Karpas-422 (cell line): ENCODE measurements at regions not wholly inside any gene's neighbourhood (a gene's known extent, or its start where the extent isn't known, plus 50 kb on each side); places are given as distances from the start of the nearest gene placed in this dataset.
A peak's percentile ranks its signal among the peaks of the same experiment; 100 is the strongest.
"Not testable (repeated sequence)": the region's sequence is repeated elsewhere in the genome, so short reads cannot be mapped to it uniquely, and the experiment has no call there.

Source experiments
- DNase-seq: peaks from one replicate; pipeline ENCODE4 v3.0.0-alpha.2; 2015
- H2AFZ ChIP-seq: fragments of 200-600 bp; sonication (generic); 2 replicates; pipeline ENCODE4 v1.6.1; 2014; ENCODE audit warnings: antibody characterized with exemption, low read length, mixed read lengths
- H3K27ac ChIP-seq: fragments of 200-600 bp; sonication (generic); 2 replicates; pipeline ENCODE4 v1.5.1; 2014; ENCODE audit warnings: mild to moderate bottlenecking, low read length, moderate library complexity
- H3K27me3 ChIP-seq: fragments of 200-600 bp; sonication (generic); 2 replicates; pipeline ENCODE4 v1.6.1; 2014; ENCODE audit warnings: low read length, mixed read lengths
- H3K36me3 ChIP-seq: fragments of 200-600 bp; sonication (generic); 2 replicates; pipeline ENCODE4 v1.6.1; 2014; ENCODE audit warnings: low read length, mixed read lengths; ENCODE audit not compliant: insufficient read depth
- H3K4me1 ChIP-seq: fragments of 200-600 bp; sonication (generic); 2 replicates; pipeline ENCODE4 v1.6.1; 2014; ENCODE audit warnings: mild to moderate bottlenecking, low read length, mixed read lengths
- H3K4me2 ChIP-seq: fragments of 200-600 bp; sonication (generic); 2 replicates; pipeline ENCODE4 v1.6.1; 2014; ENCODE audit warnings: low read length, low read depth, mild to moderate bottlenecking; ENCODE audit not compliant: poor library complexity, severe bottlenecking
- H3K4me3 ChIP-seq: fragments of 200-600 bp; sonication (generic); 2 replicates; pipeline ENCODE4 v1.5.1; 2014; ENCODE audit warnings: mild to moderate bottlenecking, antibody characterized with exemption, low read length, mixed read lengths
- H3K79me2 ChIP-seq: fragments of 200-600 bp; sonication (generic); 2 replicates; pipeline ENCODE4 v1.6.1; 2014; ENCODE audit warnings: mild to moderate bottlenecking, low read length, mixed read lengths
- H3K9ac ChIP-seq: fragments of 200-600 bp; sonication (generic); 2 replicates; pipeline ENCODE4 v1.6.0; 2014; ENCODE audit warnings: low read length
- H3K9me2 ChIP-seq: fragments of 200-600 bp; sonication (generic), shearing (Covaris generic); replicated peaks from 2 replicates; pipeline ENCODE4 v1.6.0; 2014; ENCODE audit warnings: mild to moderate bottlenecking, low read length, moderate library complexity; ENCODE audit not compliant: insufficient read depth
- H3K9me3 ChIP-seq: fragments of 300-700, 200-600 bp; sonication (generic); 2 replicates; pipeline ENCODE4 v1.6.1; 2014; ENCODE audit warnings: low read length, mixed read lengths
- H4K20me1 ChIP-seq: fragments of 200-600 bp; sonication (generic); 2 replicates; pipeline ENCODE4 v1.6.1; 2014; ENCODE audit warnings: mild to moderate bottlenecking, antibody characterized with exemption, low read length, low read depth; ENCODE audit not compliant: insufficient read depth

DNA sequence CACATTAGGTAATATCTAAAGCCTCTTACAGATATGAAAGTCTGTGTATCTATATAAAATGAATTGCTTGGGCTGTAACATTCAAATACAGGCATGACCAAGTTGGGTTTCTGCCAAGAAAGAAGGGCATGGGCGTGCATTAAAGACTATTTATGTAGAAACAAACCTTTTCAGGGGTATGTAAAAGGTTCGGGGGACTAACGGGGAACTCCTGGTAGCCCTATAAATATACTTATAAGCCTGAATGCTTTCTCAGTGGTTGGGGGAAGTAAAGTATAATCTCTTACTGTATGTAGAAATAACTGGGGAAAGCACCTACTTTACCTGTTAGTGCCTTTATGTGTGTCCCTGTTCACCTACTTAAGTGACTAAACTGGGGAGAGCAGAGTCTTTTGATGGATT, 154.5 kb upstream of the TBL1XR1 start:
- H3K4me2 ChIP-seq, result no peak overlapping the region
- H3K27me3 ChIP-seq, result no peaks in the 10 kb centered on the region
- no peak for DNase-seq
- peaks cover 6% of the 10 kb centered on the region; the same call in 1 of the 2 replicates for H3K4me1 ChIP-seq
- no peaks in the 10 kb centered on the region for H4K20me1 ChIP-seq
- no peaks in the 10 kb centered on the region for H3K9me2 ChIP-seq
- no peaks in the 10 kb centered on the region for H3K9me3 ChIP-seq
- H3K27ac ChIP-seq, result no peak overlapping the region
- H3K79me2 ChIP-seq, result no peaks in the 10 kb centered on the region
- no peak overlapping the region for H2AFZ ChIP-seq
- no peaks in the 10 kb centered on the region for H3K36me3 ChIP-seq
- H3K9ac ChIP-seq, result no peak overlapping the region
- no peak overlapping the region for H3K4me3 ChIP-seq

DNA sequence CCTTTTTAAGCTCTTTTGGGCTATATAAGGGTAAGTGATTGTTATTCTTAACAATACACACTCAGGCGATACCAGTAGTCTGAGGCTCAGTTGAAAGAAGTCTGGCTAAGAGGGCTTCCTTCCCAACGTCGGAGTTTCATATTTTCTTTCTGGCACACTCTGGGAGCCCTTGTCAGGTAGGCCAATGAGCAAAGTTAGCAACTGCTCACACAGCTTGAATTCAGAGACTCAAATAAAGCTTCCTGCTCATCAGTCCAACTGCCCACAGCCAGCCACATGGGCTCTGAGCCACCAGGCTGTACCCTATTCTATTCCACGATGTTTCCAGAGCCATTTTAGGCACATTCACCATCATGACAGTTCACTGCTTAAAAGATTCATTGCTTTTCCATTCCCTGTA, 155.1 kb upstream of the TBL1XR1 start:
- no peak for DNase-seq
- no peaks in the 10 kb centered on the region for H3K79me2 ChIP-seq
- H2AFZ ChIP-seq, result no peak overlapping the region
- H3K4me2 ChIP-seq, result no peak overlapping the region
- no peak overlapping the region for H3K27ac ChIP-seq
- H3K4me3 ChIP-seq, result no peak overlapping the region
- H3K27me3 ChIP-seq, result no peaks in the 10 kb centered on the region
- H3K36me3 ChIP-seq, result no peaks in the 10 kb centered on the region
- H3K9ac ChIP-seq, result no peak overlapping the region
- no peaks in the 10 kb centered on the region for H3K9me2 ChIP-seq
- no peaks in the 10 kb centered on the region for H4K20me1 ChIP-seq
- H3K4me1 ChIP-seq, result peaks cover 6% of the 10 kb centered on the region
- no peaks in the 10 kb centered on the region for H3K9me3 ChIP-seq

DNA sequence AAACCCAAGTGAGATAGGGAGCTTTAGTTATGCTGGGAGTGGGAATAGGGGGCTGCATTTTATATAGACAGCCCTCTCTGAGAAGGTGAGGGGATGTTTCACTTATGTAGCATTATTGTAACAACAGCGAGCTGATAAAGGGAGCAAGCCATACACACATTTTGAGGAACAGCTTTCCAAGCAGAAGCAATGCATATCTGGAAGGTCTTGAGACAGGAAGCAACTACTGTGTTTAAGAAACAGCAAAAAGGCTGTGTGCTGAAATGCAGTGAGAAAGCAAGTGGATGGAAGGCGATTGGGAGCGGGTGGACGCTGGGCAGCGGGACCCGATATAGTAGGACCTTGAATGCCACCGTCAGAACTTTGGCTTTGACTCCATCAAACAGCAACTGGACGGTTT, 155.9 kb upstream of the TBL1XR1 start:
- Histone ChIP-seq H3K9ac (no peak overlapping the region), H3K79me2 (no peaks in the 10 kb centered on the region), H3K9me3 (no peaks in the 10 kb centered on the region), H3K4me3 (no peak overlapping the region), H3K27me3 (no peaks in the 10 kb centered on the region), H3K9me2 (no peaks in the 10 kb centered on the region), H3K27ac (no peak overlapping the region), H3K4me2 (no peak overlapping the region), H3K36me3 (no peaks in the 10 kb centered on the region), H2AFZ (no peak overlapping the region), H3K4me1 (peaks cover 14% of the 10 kb centered on the region), H4K20me1 (no peaks in the 10 kb centered on the region)
- no peak for DNase-seq

DNA sequence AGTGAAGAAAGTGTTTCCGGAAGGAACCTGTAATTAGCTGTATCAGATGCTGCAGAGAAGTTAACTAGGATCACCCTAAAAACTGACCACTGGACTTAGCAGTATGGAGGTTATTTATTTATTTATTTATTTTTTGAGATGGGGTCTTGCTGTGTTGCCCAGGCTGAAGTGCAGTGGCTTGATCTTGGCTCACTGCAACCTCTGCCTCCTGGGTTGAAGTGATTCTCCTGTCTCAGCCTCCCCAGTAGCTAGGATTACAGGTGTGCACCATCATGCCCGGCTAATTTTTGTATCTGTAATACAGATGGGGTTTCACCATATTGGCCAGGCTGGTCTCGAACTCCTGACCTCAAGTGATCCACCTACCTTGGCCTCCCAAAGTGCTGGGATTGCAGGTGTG, 156.6 kb upstream of the TBL1XR1 start:
- H3K4me2 ChIP-seq, H3K9me2 ChIP-seq, H2AFZ ChIP-seq, H3K9ac ChIP-seq, H3K79me2 ChIP-seq, DNase-seq, H3K36me3 ChIP-seq, H3K4me3 ChIP-seq, H3K27me3 ChIP-seq, H4K20me1 ChIP-seq, H3K27ac ChIP-seq, H3K9me3 ChIP-seq: not testable (repeated sequence)
- H3K4me1 ChIP-seq, result peaks cover 21% of the 10 kb centered on the region

DNA sequence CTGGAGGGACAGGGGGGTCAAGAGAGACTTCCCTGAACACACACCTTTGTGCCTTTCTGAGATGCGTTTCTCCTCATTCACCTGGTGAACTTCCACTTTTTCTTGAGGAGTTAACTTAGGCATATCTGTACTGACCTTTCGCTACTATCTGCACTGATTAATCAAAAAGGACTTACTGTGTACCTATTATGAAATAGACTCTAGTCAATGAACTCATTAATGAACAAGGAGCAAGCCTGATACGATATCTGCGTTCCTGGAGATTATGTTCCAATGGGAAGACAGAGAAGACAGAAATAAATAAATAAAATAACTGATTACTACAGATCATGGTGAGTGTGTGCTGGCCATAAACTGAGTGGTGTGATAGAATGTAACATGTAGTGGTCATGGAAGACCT, 157.2 kb upstream of the TBL1XR1 start:
- Histone ChIP-seq H3K4me1 (peaks cover 27% of the 10 kb centered on the region), H3K27me3 (no peaks in the 10 kb centered on the region), H3K9ac (no peak overlapping the region)

DNA sequence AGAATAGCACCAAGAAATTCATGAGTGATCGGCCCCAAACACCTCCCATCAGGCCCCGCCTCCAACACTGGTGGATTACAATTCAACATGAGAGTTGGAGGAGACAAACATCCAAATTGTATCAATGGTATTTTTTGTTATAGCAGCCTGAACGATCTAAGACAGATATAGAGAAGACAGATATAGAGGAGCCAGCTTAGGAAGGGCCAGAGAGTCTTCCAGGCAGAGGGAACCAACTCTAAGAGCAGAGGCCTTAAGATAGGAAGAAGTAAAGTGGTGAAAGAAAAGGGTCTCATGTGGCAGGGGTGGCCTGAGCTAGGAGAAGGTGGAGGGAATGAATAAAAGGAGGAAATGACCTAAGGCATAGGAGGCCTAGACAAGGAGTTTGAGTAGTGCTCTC, 158.8 kb upstream of the TBL1XR1 start:
- Histone ChIP-seq H3K36me3 (no peaks in the 10 kb centered on the region), H3K79me2 (no peaks in the 10 kb centered on the region), H4K20me1 (no peaks in the 10 kb centered on the region), H3K9me2 (no peaks in the 10 kb centered on the region), H3K27me3 (no peaks in the 10 kb centered on the region), H3K4me1 (peaks cover 42% of the 10 kb centered on the region), H3K27ac (no peak overlapping the region), H3K9me3 (no peaks in the 10 kb centered on the region), H3K9ac (no peak overlapping the region), H3K4me2 (no peak overlapping the region), H2AFZ (no peak overlapping the region), H3K4me3 (no peak overlapping the region)
- DNase-seq, result no peak

More for the DNA sequence above, 157.2 kb upstream of the TBL1XR1 start:
- Histone ChIP-seq H3K27ac (no peak overlapping the region), H3K9me3 (no peaks in the 10 kb centered on the region), H4K20me1 (no peaks in the 10 kb centered on the region), H3K4me3 (no peak overlapping the region), H2AFZ (no peak overlapping the region), H3K4me2 (no peak overlapping the region), H3K36me3 (no peaks in the 10 kb centered on the region), H3K9me2 (no peaks in the 10 kb centered on the region), H3K79me2 (no peaks in the 10 kb centered on the region)
- DNase-seq, result no peak

DNA sequence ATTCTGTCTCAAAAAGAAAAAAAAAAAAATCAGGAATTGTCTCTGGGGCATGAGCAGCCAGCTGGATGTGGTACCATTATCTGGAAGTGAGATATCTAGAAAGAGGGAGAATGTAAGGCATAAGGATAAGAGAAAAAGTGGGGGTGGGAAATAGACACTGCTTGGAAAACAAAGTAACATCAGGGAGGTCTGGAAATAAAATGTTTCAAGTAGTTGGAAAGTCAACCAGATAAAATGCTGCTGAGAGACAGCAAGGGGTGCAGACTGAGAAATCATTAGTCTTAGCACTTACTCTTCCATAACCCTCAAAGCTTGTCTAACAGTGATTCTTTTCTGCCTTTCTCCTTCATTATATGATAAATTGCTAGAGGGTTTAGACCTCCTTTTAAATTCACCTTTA, 159.7 kb upstream of the TBL1XR1 start:
- H3K4me2 ChIP-seq, result no peak overlapping the region
- DNase-seq, result no peak
- no peaks in the 10 kb centered on the region for H3K79me2 ChIP-seq
- no peak overlapping the region for H3K9ac ChIP-seq
- no peaks in the 10 kb centered on the region for H3K36me3 ChIP-seq
- H3K27me3 ChIP-seq, result no peaks in the 10 kb centered on the region
- H3K4me1 ChIP-seq, result peaks cover 43% of the 10 kb centered on the region
- no peaks in the 10 kb centered on the region for H3K9me2 ChIP-seq
- H3K4me3 ChIP-seq, result no peak overlapping the region
- H2AFZ ChIP-seq, result no peak overlapping the region
- H3K9me3 ChIP-seq, result no peaks in the 10 kb centered on the region
- H3K27ac ChIP-seq, result no peak overlapping the region
- no peaks in the 10 kb centered on the region for H4K20me1 ChIP-seq

DNA sequence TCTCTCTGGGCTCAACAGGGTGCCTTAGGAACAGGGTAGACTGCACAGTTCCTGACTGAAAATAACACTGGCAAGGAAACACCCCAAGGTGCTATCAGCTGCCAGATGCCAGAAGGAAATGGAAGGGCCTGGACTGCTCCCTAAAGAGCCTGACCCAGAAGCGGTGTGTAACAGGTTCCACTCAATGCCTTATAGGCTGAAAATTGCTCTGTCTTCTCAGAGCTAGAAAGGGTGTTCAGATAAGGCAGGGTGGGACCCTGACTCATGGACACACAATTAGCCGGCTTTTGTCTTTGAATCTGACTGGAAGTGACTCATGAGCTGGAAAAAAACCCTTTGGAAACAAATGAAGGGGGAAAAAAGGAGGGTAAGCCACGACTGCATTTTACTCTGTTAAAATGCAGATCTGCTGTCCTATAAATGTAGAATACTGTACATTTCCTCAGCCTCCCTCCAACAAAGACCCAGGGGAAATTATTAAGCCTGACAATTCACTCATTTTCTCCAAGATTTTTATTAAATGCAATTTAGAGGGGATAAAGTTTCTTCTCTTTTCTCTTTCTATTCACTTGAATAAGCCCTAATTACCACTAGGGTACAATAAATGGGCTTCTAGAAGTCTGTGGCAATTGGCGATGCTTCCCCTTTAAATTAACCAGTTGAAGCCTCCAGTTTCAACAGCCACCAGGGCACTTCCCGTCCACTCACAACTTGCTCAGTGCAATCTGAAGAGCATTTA, 160.2 kb upstream of the TBL1XR1 start:
- Histone ChIP-seq H3K36me3 (no peaks in the 10 kb centered on the region), H3K27ac (no peak overlapping the region), H3K4me2 (no peak overlapping the region), H3K9ac (no peak overlapping the region), H3K4me1 (peaks cover 42% of the 10 kb centered on the region), H3K27me3 (no peaks in the 10 kb centered on the region), H3K4me3 (no peak overlapping the region), H3K9me3 (no peaks in the 10 kb centered on the region), H4K20me1 (no peaks in the 10 kb centered on the region), H2AFZ (no peak overlapping the region), H3K9me2 (no peaks in the 10 kb centered on the region), H3K79me2 (no peaks in the 10 kb centered on the region)
- peak; percentile 51 for DNase-seq
